Cardiac fibroblast (primary cell): ENCODE measurements at regions not wholly inside any gene's neighbourhood (a gene's known extent, or its start where the extent isn't known, plus 50 kb on each side); places are given as distances from the start of the nearest gene placed in this dataset.
A peak's percentile ranks its signal among the peaks of the same experiment; 100 is the strongest.

Experiments
- DNase-seq, 2 donors: peaks; one replicate each; pipeline versions ENCODE4 v3.0.0 to v3.0.0-alpha.2; 2010; ENCODE audit warnings: low read depth in 2 of 2
- H3K4me3 ChIP-seq, 2 donors: replicated peaks in 1 of 2; 1 replicate in 1 of 2; 2 replicates in 1 of 2; pipeline ENCODE4 v1.5.1; 2011; ENCODE audit warnings: low read depth in 2 of 2, low read length in 2 of 2, mild to moderate bottlenecking in 2 of 2, moderate library complexity in 1 of 2
- CTCF ChIP-seq: IDR thresholded peaks from one replicate; pipeline ENCODE4 v1.5.1; 2011; ENCODE audit warnings: low read depth, mild to moderate bottlenecking, low read length, inconsistent platforms

GRCh38 chr5:32973646-32974045 is 262.5 kb downstream of the NPR3 start:
- no peak overlapping the region for H3K4me3 ChIP-seq
- no peak for DNase-seq
- no peak for TF ChIP-seq CTCF

- no peak overlapping the region for H3K4me3 ChIP-seq
- TF ChIP-seq CTCF: no peak
- DNase-seq: no peak
Observed at GRCh38 chr5:32975656-32976375, 264.7 kb downstream of the NPR3 start.

- TF ChIP-seq CTCF: no peak
- H3K4me3 ChIP-seq: no peak overlapping the region
- no peak for DNase-seq
Observed at GRCh38 chr5:32981061-32981460, 269.9 kb downstream of the NPR3 start.

- H3K4me3 ChIP-seq: no peak overlapping the region
Observed at GRCh38 chr5:32984851-32985610, 273.9 kb downstream of the NPR3 start.

GRCh38 chr5:32989815-32990214 is 278.7 kb downstream of the NPR3 start:
- no peak for TF ChIP-seq CTCF
- no peak overlapping the region for H3K4me3 ChIP-seq
- DNase-seq: no peak

More at GRCh38 chr5:32984851-32985610, 273.9 kb downstream of the NPR3 start:
- no peak for TF ChIP-seq CTCF
- peak; percentile 10 to 65 for DNase-seq

GRCh38 chr5:32990593-32991420 is 279.7 kb downstream of the NPR3 start:
- no peak overlapping the region for H3K4me3 ChIP-seq
- DNase-seq: peak in 1 of 2 donors; percentile 3
- TF ChIP-seq CTCF: no peak
